ENCODE measurements at regions not wholly inside any gene's neighbourhood (a gene's known extent, or its start where the extent isn't known, plus 50 kb on each side); places are given as distances from the start of the nearest gene placed in this dataset.

GRCh38 chr3:43874731-43875130 lies 184.0 kb downstream of the ABHD5 start:
- Mint-ChIP-seq H3K36me3 (ENCODE audit: low read depth) (no peaks in the 10 kb centered on the region), H3K9me3 (no peaks in the 10 kb centered on the region), H3K27me3 (ENCODE audit: insufficient read depth) (peaks cover 29% of the 10 kb centered on the region), H3K4me3 (no peak overlapping the region), H3K27ac (no peak overlapping the region), H3K4me1 (peaks cover 21% of the 10 kb centered on the region)
- Histone ChIP-seq H3K9me3 (ENCODE audit: control insufficient read depth, low read length) (no peaks in the 10 kb centered on the region), H3K36me3 (ENCODE audit: control insufficient read depth, insufficient read depth, low read length) (no peaks in the 10 kb centered on the region), H3K27me3 (ENCODE audit: control insufficient read depth, insufficient read depth, low read length, poor library complexity, severe bottlenecking) (peaks cover under 1% of the 10 kb centered on the region), H3K9ac (ENCODE audit: extremely low read depth, low read length, poor library complexity, severe bottlenecking) (no peak overlapping the region), H3K27ac (ENCODE audit: low read depth, low read length) (no peak overlapping the region), H3K4me1 (ENCODE audit: control insufficient read depth, insufficient read depth, low read length) (no peaks in the 10 kb centered on the region), H3K4me3 (ENCODE audit: low read length) (no peak overlapping the region)
- TF ChIP-seq, protein P1, sequence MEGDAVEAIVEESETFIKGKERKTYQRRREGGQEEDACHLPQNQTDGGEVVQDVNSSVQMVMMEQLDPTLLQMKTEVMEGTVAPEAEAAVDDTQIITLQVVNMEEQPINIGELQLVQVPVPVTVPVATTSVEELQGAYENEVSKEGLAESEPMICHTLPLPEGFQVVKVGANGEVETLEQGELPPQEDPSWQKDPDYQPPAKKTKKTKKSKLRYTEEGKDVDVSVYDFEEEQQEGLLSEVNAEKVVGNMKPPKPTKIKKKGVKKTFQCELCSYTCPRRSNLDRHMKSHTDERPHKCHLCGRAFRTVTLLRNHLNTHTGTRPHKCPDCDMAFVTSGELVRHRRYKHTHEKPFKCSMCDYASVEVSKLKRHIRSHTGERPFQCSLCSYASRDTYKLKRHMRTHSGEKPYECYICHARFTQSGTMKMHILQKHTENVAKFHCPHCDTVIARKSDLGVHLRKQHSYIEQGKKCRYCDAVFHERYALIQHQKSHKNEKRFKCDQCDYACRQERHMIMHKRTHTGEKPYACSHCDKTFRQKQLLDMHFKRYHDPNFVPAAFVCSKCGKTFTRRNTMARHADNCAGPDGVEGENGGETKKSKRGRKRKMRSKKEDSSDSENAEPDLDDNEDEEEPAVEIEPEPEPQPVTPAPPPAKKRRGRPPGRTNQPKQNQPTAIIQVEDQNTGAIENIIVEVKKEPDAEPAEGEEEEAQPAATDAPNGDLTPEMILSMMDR (conservative IDR thresholded peaks at IDR 0.05) = no peak
- no peak for DNase-seq
- WGBS, 2 experiments (ENCODE audit: insufficient coverage in 1 of 2, insufficient read length in 1 of 2) = 89% methylated on average over 1 of the region's 1 CpG; no CpG with 5 or more reads in 1 of the 2 experiments

DNA sequence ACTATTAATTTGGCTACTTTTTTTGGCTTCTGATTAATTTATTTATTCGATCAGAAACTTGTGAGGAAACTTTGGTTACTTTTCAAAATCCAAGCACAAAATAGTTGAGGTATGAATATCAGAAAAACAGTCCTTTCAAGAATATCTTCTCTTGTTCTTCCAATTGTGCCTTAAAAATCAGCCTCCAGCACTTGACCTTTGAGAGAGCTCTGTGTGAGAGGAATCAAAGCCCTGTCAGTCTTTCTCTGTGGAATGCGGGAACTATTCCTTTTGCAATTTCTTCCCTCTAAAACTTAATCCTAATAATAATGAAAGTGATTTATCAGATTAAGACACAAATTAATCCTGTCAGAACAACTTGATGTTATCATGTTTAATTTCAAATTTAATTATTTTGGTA lies 185.9 kb downstream of the ABHD5 start:
- peaks cover 19% of the 10 kb centered on the region for H3K4me1 Mint-ChIP-seq
- Histone ChIP-seq H3K4me3 (ENCODE audit: low read length) (no peak overlapping the region), H3K9me3 (ENCODE audit: control insufficient read depth, low read length) (no peaks in the 10 kb centered on the region), H3K27me3 (ENCODE audit: control insufficient read depth, insufficient read depth, low read length, poor library complexity, severe bottlenecking) (peaks cover 19% of the 10 kb centered on the region), H3K9ac (ENCODE audit: extremely low read depth, low read length, poor library complexity, severe bottlenecking) (no peak overlapping the region), H3K27ac (ENCODE audit: low read depth, low read length) (no peak overlapping the region), H3K4me1 (ENCODE audit: control insufficient read depth, insufficient read depth, low read length) (no peaks in the 10 kb centered on the region), H3K36me3 (ENCODE audit: control insufficient read depth, insufficient read depth, low read length) (no peaks in the 10 kb centered on the region)
- no peak for DNase-seq
- 80 to 86% methylated on average over 1 of the region's 2 CpGs for WGBS, 2 experiments (ENCODE audit: insufficient coverage in 1 of 2, insufficient read length in 1 of 2)
- no peak overlapping the region for H3K4me3 Mint-ChIP-seq
- no peaks in the 10 kb centered on the region for H3K9me3 Mint-ChIP-seq
- H3K27ac Mint-ChIP-seq = no peak overlapping the region
- H3K36me3 Mint-ChIP-seq (ENCODE audit: low read depth) = no peaks in the 10 kb centered on the region
- peaks cover 28% of the 10 kb centered on the region for H3K27me3 Mint-ChIP-seq (ENCODE audit: insufficient read depth)
- TF ChIP-seq, protein P1 (conservative IDR thresholded peaks at IDR 0.05) = no peak

GRCh38 chr3:43879166-43879565 lies 188.4 kb downstream of the ABHD5 start:
- Mint-ChIP-seq H3K27me3 (ENCODE audit: insufficient read depth) (peaks cover 36% of the 10 kb centered on the region), H3K36me3 (ENCODE audit: low read depth) (no peaks in the 10 kb centered on the region), H3K4me3 (no peak overlapping the region), H3K27ac (no peak overlapping the region), H3K4me1 (peaks cover 10% of the 10 kb centered on the region), H3K9me3 (no peaks in the 10 kb centered on the region)
- Histone ChIP-seq H3K9me3 (ENCODE audit: control insufficient read depth, low read length) (no peaks in the 10 kb centered on the region), H3K9ac (ENCODE audit: extremely low read depth, low read length, poor library complexity, severe bottlenecking) (no peak overlapping the region), H3K27ac (ENCODE audit: low read depth, low read length) (no peak overlapping the region), H3K4me3 (ENCODE audit: low read length) (no peak overlapping the region), H3K27me3 (ENCODE audit: control insufficient read depth, insufficient read depth, low read length, poor library complexity, severe bottlenecking) (peaks cover 36% of the 10 kb centered on the region), H3K4me1 (ENCODE audit: control insufficient read depth, insufficient read depth, low read length) (no peaks in the 10 kb centered on the region), H3K36me3 (ENCODE audit: control insufficient read depth, insufficient read depth, low read length) (no peaks in the 10 kb centered on the region)
- TF ChIP-seq, protein P1 (conservative IDR thresholded peaks at IDR 0.05) = peak; percentile 81
- peak; percentile 94 for DNase-seq
- 20% methylated on average over 4 of the region's 4 CpGs; no CpG with 5 or more reads in 1 of the 2 experiments for WGBS, 2 experiments (ENCODE audit: insufficient coverage in 1 of 2, insufficient read length in 1 of 2)
